OCI-LY3 (cell line): ENCODE measurements at regions not wholly inside any gene's neighbourhood (a gene's known extent, or its start where the extent isn't known, plus 50 kb on each side); places are given as distances from the start of the nearest gene placed in this dataset.

Source experiments
- H2AFZ ChIP-seq: fragments of 200-600, 300-600 bp; shearing (Covaris generic); 2 replicates; pipeline ENCODE4 v1.6.0; 2014; ENCODE audit warnings: antibody characterized with exemption, low read depth, low read length
- H3K27ac ChIP-seq: fragments of 200-600, 300-600 bp; sonication (generic); 2 replicates; pipeline ENCODE4 v1.5.1; 2014; ENCODE audit warnings: mild to moderate bottlenecking, low read length, moderate library complexity, mixed read lengths
- H3K27me3 ChIP-seq: fragments of 200-600, 300-600 bp; sonication (generic); 2 replicates; pipeline ENCODE4 v1.6.1; 2014; ENCODE audit warnings: low read depth, low read length, mixed read lengths
- H3K36me3 ChIP-seq: fragments of 200-600, 300-600 bp; sonication (generic); replicated peaks from 2 replicates; pipeline ENCODE3; 2014; ENCODE audit warnings: low read depth, low read length, mixed read lengths
- H3K4me1 ChIP-seq: fragments of 300-600, 200-600 bp; sonication (generic); 2 replicates; pipeline ENCODE4 v1.6.1; 2014; ENCODE audit warnings: low read length, mixed read lengths
- H3K4me2 ChIP-seq: fragments of 200-600, 300-600 bp; sonication (generic); 2 replicates; pipeline ENCODE4 v1.6.1; 2014; ENCODE audit warnings: low read length, mixed read lengths
- H3K4me3 ChIP-seq: fragments of 300-600, 200-600 bp; sonication (generic); 2 replicates; pipeline ENCODE4 v1.5.1; 2014; ENCODE audit warnings: antibody characterized with exemption, mild to moderate bottlenecking, low read length, moderate library complexity
- H3K79me2 ChIP-seq: fragments of 300-600, 200-600 bp; shearing (Covaris generic); 2 replicates; pipeline ENCODE4 v1.6.1; 2014; ENCODE audit warnings: mild to moderate bottlenecking, low read length, mixed read lengths
- H3K9ac ChIP-seq: fragments of 300-600, 200-600 bp; shearing (Covaris generic); 2 replicates; pipeline ENCODE4 v1.6.0; 2014; ENCODE audit warnings: mild to moderate bottlenecking, low read length, moderate library complexity
- H3K9me3 ChIP-seq: fragments of 200-600, 300-600 bp; shearing (Covaris generic); 2 replicates; pipeline ENCODE4 v1.6.1; 2014; ENCODE audit warnings: low read length, mixed read lengths; ENCODE audit not compliant: insufficient read depth
- H4K20me1 ChIP-seq: fragments of 200-600, 300-600 bp; sonication (generic); 2 replicates; pipeline ENCODE4 v1.6.1; 2016; ENCODE audit warnings: low read length, mixed read lengths; ENCODE audit not compliant: insufficient read depth
- CTCF ChIP-seq: fragments of 200-600, 300-600 bp; sonication (generic); IDR thresholded peaks from 2 replicates; pipeline ENCODE4 v1.5.1; 2014; ENCODE audit warnings: antibody characterized with exemption, low read length, low read depth
- EZH2phosphoT487 ChIP-seq: fragments of 200-600 bp; shearing (Covaris generic); IDR thresholded peaks from 2 replicates; pipeline ENCODE4 v1.6.1; 2018; ENCODE audit warnings: antibody characterized with exemption, mixed run types, low read depth

- Histone ChIP-seq H4K20me1 (no peaks in the 10 kb centered on the region), H3K4me3 (no peak overlapping the region), H3K9me3 (no peaks in the 10 kb centered on the region), H3K4me1 (no peaks in the 10 kb centered on the region), H3K79me2 (no peaks in the 10 kb centered on the region), H3K4me2 (no peak overlapping the region), H2AFZ (no peak overlapping the region), H3K9ac (no peak overlapping the region), H3K36me3 (no peaks in the 10 kb centered on the region), H3K27me3 (no peaks in the 10 kb centered on the region), H3K27ac (no peak overlapping the region)
- TF ChIP-seq EZH2phosphoT487, result no peak
- no peak for TF ChIP-seq CTCF
Measured at GRCh38 chr5:166786178-166786577, 1505.3 kb upstream of the WWC1 start.

DNA sequence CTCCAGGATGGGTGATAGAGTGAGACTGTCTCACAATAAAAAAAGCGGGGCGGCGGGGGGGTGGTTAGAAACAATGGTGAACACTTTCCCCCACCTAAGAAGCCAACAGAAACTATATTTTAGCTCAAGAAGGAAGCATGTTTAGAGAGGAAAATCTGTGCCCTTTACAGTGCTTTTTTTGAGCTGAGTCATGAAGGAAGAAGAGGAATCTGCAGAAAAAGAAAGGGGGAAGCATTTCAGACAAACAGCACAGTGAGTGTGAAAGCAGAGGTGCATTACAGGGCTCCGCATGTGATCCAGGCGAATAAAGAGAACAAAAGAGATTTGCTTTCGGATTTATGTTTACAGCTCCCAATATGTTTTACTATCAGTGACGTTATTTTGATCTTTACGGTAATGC lies 1504.6 kb upstream of the WWC1 start:
- Histone ChIP-seq H3K4me3 (no peak overlapping the region), H3K4me2 (no peak overlapping the region), H3K27ac (no peak overlapping the region), H3K4me1 (no peaks in the 10 kb centered on the region), H2AFZ (no peak overlapping the region), H3K9me3 (no peaks in the 10 kb centered on the region), H3K9ac (no peak overlapping the region), H3K79me2 (no peaks in the 10 kb centered on the region), H4K20me1 (no peaks in the 10 kb centered on the region), H3K27me3 (no peaks in the 10 kb centered on the region), H3K36me3 (no peaks in the 10 kb centered on the region)
- TF ChIP-seq CTCF, result no peak
- TF ChIP-seq EZH2phosphoT487, result no peak

DNA sequence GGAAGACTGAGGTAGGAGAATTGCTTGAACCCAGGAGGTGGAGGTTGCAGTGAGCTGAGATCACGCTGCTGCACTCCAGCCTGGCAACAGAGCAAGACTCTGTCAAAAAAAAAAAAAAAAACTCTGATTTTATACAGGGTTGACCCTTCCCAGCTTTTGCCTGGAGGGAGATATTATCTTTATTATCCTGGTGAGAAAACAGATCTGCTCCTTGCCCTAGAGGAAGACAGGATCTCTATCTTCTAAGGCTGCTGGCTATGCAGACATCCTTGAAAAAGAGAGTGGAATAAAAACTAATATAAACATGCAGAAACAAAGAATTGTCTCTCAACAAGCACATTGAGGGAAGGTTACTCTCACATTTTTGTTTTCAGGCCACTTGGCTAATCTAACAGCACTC lies 1503.4 kb upstream of the WWC1 start:
- Histone ChIP-seq H2AFZ (no peak overlapping the region), H3K9ac (no peak overlapping the region), H4K20me1 (no peaks in the 10 kb centered on the region), H3K4me2 (no peak overlapping the region), H3K4me3 (no peak overlapping the region), H3K27ac (no peak overlapping the region), H3K4me1 (no peaks in the 10 kb centered on the region), H3K27me3 (no peaks in the 10 kb centered on the region), H3K36me3 (no peaks in the 10 kb centered on the region), H3K79me2 (no peaks in the 10 kb centered on the region), H3K9me3 (no peaks in the 10 kb centered on the region)
- TF ChIP-seq EZH2phosphoT487 (no peak), CTCF (no peak)

DNA sequence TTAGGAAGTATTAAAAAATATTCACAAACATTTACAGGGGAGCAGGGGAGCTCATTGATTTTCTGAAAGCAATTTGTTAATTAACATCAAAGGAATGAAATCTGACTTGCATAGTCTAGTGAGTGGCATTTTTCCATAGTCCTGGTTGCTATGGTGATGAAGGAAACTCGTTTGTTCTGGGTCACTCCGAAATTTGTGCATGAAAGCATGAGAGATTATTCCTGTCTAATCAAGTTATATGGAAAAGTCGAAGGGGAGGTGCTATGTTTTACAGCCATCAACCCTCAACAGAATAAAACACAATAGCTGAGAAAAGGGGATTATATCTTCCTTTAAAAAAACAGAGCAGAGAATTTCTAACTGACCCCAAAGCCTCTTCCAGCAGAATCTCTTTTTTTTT lies 1495.7 kb upstream of the WWC1 start:
- no peaks in the 10 kb centered on the region for H4K20me1 ChIP-seq
- no peak for TF ChIP-seq CTCF
- no peak for TF ChIP-seq EZH2phosphoT487
- no peak overlapping the region for H2AFZ ChIP-seq

More for the DNA sequence above, 1495.7 kb upstream of the WWC1 start:
- H3K4me2 ChIP-seq, result no peak overlapping the region
- no peaks in the 10 kb centered on the region for H3K79me2 ChIP-seq
- no peak overlapping the region for H3K4me3 ChIP-seq
- H3K36me3 ChIP-seq, result no peaks in the 10 kb centered on the region
- no peak overlapping the region for H3K9ac ChIP-seq
- H3K27me3 ChIP-seq, result no peaks in the 10 kb centered on the region
- H3K9me3 ChIP-seq, result no peaks in the 10 kb centered on the region
- H3K4me1 ChIP-seq, result no peaks in the 10 kb centered on the region
- no peak overlapping the region for H3K27ac ChIP-seq
